ENCODE measurements at regions not wholly inside any gene's neighbourhood (a gene's known extent, or its start where the extent isn't known, plus 50 kb on each side); places are given as distances from the start of the nearest gene placed in this dataset.
"Not testable (repeated sequence)": the region's sequence is repeated elsewhere in the genome, so short reads cannot be mapped to it uniquely, and the experiment has no call there.

DNA sequence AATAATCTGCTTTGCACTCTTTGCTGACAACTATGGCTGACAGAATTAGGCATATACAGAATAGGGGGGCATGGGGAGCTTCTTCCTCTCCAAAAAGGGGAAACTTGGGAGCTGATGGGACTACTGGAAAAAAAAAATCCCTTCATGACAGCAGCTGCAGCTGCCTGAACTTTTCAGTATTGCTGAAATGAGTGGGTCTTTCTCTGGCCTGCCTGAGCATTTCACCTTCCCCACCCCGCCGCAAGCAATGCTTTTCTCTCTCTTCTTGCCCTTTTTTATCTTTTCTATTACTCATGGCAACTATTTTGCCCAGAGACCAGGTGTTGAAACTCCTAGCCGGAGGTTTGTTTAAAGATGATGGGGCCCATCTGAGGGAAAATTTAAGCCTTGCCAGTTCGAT lies 244.9 kb downstream of the SEMA3D start:
- no peaks in the 10 kb centered on the region for H3K27me3 Mint-ChIP-seq
- H3K4me1 Mint-ChIP-seq = no peaks in the 10 kb centered on the region
- no peaks in the 10 kb centered on the region for H3K36me3 Mint-ChIP-seq (ENCODE audit: low read depth)
- DNase-seq = no peak
- no peak for ATAC-seq
- H3K4me3 Mint-ChIP-seq = no peak overlapping the region
- no peaks in the 10 kb centered on the region for H3K9me3 Mint-ChIP-seq
- no peak overlapping the region for H3K27ac Mint-ChIP-seq

DNA sequence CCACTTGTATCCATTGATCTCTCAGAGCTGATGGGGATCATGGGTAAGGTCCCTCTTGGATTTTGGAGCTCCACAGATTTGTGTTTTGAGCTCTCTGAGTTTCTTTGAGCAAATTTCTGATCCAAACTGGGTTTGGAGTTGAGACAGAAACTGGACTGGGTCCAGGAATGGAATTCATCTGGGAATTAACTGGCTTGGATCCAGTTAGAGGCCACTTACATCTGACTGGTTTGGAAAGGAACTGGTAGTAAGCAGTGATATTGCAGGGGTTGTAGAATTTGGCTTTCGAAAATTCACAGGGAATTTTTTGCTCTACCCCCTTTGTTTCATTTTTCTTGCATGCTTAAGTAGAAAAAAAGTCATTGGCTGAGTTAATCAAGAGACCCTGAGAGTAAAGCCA lies 245.6 kb downstream of the SEMA3D start:
- no peak for ATAC-seq
- Mint-ChIP-seq H3K27me3 (no peaks in the 10 kb centered on the region), H3K4me1 (no peaks in the 10 kb centered on the region), H3K9me3 (no peaks in the 10 kb centered on the region), H3K36me3 (ENCODE audit: low read depth) (no peaks in the 10 kb centered on the region), H3K4me3 (no peak overlapping the region), H3K27ac (no peak overlapping the region)
- no peak for DNase-seq

DNA sequence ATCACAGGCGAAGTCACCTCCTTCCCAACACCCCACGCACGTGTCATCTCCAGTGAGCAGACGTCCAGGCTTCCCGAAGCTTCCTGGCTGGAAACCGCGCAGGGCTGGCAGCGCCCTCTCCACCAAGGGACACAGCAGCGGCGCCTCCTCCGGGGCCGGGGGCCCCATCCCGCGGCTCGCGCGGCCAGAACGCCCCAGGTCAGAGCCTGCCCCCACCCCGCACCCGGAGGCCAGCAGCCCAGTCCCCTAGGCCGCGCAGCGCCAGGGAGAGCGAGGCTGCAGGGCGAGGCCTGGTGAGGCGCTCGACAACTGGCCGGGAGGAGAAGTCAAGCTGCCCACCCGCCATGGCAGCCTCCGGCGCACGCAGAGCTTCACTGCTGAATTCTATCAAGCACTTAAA lies 247.0 kb downstream of the SEMA3D start:
- Mint-ChIP-seq H3K27ac (no peak overlapping the region), H3K36me3 (ENCODE audit: low read depth) (no peaks in the 10 kb centered on the region), H3K4me1 (no peaks in the 10 kb centered on the region), H3K4me3 (no peak overlapping the region), H3K27me3 (no peaks in the 10 kb centered on the region), H3K9me3 (no peaks in the 10 kb centered on the region)
- DNase-seq (no peak), ATAC-seq (no peak)

DNA sequence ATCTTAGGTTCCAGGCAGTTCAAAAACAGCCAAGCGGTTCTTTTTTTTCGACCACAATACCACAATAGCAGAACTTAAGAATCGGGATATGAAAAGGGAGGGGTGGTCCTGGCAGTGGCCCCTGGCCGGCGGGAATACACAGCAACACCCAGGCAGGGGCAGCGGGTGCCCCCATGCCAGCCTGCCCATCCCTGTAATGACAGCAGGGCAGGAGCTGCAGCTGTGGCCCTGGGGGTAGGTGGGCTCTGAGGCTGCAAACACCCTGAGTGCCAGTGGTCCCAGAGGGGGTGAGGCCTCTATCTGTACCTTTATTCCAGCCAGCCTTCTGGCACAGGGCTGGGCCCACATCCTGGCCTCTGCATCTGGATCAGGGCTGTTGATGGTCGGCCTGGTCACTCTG lies 247.4 kb downstream of the SEMA3D start:
- H3K27me3 Mint-ChIP-seq = no peaks in the 10 kb centered on the region
- no peak overlapping the region for H3K4me3 Mint-ChIP-seq
- no peak for DNase-seq
- no peak for ATAC-seq
- no peaks in the 10 kb centered on the region for H3K4me1 Mint-ChIP-seq
- no peaks in the 10 kb centered on the region for H3K36me3 Mint-ChIP-seq (ENCODE audit: low read depth)
- H3K9me3 Mint-ChIP-seq = no peaks in the 10 kb centered on the region
- no peak overlapping the region for H3K27ac Mint-ChIP-seq

DNA sequence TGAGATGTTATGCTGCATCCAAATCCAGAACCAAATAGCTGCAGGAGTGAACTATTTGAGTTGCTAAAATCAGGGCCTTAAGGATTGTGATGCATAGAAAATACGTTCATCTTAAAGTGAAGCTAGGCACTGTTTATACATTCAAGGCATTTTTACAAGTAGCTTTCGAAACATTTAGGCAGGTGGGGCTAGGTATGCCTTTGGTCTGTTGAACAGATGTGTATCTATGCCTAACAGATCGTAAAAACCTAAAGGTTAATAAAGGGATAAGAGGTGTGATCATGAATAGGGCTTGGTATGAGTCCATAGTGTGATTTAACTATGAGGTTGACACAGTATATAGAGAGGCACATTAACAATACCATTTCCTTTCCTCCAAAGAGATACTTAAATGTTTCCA lies 262.5 kb downstream of the SEMA3D start:
- Mint-ChIP-seq H3K36me3 (ENCODE audit: low read depth) (no peaks in the 10 kb centered on the region), H3K27me3 (no peaks in the 10 kb centered on the region), H3K9me3 (peaks cover 5% of the 10 kb centered on the region)

DNA sequence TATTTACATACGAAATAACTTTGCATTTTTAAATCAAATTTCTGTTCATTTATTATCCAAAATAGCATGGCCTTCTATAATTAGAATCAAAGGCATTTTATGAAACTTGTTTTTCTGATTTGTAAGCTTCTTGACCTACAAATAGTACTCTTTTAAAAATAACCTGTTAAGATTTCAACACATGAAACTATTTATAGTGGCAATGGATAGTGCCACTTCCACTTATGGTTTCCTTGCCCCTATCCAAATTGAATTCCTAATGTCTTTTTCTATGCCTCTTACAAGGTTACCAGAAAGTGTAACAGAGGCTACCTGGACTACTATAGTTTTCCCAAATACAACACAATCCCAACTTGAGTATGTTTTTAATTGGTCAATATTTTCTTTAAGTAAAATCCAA lies 263.5 kb downstream of the SEMA3D start:
- no peak for ATAC-seq

More for the DNA sequence above, 262.5 kb downstream of the SEMA3D start:
- Mint-ChIP-seq H3K27ac (no peak overlapping the region), H3K4me3 (no peak overlapping the region), H3K4me1 (no peaks in the 10 kb centered on the region)
- no peak for DNase-seq
- no peak for ATAC-seq

DNA sequence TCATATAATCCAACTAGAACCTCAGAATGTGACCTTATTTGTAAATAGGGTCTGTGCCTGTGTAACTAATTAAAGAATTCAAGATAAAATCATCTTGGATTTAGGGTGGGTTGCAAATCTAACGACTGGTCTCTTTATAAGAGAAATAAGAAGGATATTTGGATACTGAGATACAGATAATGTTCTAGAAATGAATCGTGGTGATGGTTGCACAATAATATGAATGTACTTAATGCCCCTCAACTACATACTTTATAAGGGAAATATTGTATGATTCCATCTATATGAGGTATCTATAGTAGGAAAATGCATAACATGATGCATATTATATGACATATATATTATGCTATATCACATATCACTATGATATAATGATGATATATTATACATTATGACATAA lies 265.7 kb downstream of the SEMA3D start:
- no peaks in the 10 kb centered on the region for H3K4me1 Mint-ChIP-seq
- DNase-seq = no peak
- H3K27ac Mint-ChIP-seq = no peak overlapping the region
- H3K9me3 Mint-ChIP-seq = peaks cover 5% of the 10 kb centered on the region
- H3K36me3 Mint-ChIP-seq (ENCODE audit: low read depth) = no peaks in the 10 kb centered on the region
- no peaks in the 10 kb centered on the region for H3K27me3 Mint-ChIP-seq
- ATAC-seq = no peak
- H3K4me3 Mint-ChIP-seq = no peak overlapping the region

More for the DNA sequence above, 263.5 kb downstream of the SEMA3D start:
- no peak for DNase-seq
- no peaks in the 10 kb centered on the region for H3K27me3 Mint-ChIP-seq
- H3K4me3 Mint-ChIP-seq = no peak overlapping the region
- no peaks in the 10 kb centered on the region for H3K4me1 Mint-ChIP-seq
- H3K36me3 Mint-ChIP-seq (ENCODE audit: low read depth) = no peaks in the 10 kb centered on the region
- H3K9me3 Mint-ChIP-seq = peaks cover 5% of the 10 kb centered on the region
- H3K27ac Mint-ChIP-seq = no peak overlapping the region

DNA sequence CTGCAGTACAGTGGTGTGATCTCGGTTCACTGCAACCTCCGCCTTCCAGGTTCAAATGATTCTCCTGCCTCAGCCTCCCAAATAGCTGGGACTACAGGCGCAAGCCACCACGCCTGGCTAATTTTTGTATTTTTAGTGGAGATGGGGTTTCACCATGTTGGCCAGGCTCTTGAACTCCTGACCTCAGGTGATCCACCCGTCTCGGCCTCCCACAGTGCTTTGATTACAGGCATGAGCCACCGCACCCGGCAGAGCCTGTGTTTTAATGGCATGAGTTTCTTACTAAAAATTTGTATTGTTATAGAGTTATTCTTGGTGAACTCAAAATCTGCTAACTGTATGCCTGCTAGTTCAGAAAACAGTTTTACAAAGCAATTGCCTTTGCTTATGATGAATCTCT lies 269.9 kb downstream of the SEMA3D start:
- H3K4me3 Mint-ChIP-seq; H3K27me3 Mint-ChIP-seq; H3K27ac Mint-ChIP-seq; DNase-seq; ATAC-seq; H3K9me3 Mint-ChIP-seq; H3K36me3 Mint-ChIP-seq (ENCODE audit: low read depth); H3K4me1 Mint-ChIP-seq: not testable (repeated sequence)

DNA sequence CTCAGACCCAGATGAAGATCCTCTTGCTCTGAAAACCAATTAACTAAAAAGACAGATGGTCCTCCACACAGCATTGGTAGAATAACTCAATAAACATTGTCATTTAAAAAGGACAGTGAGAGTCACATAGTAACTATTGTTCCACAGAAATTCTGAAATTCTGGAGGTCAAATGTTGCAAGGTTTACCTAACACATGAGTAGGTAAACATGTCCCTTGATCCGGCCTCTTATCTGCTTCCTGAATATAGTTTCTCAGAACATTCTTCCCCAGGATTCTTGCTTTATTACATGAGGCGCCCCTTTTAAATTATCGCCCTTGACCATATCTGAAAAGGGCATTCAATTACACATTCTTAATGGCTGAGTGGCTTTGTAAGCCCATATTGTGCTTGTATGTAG lies 270.7 kb downstream of the SEMA3D start:
- Mint-ChIP-seq H3K4me3 (no peak overlapping the region), H3K27ac (no peak overlapping the region), H3K9me3 (no peaks in the 10 kb centered on the region), H3K36me3 (ENCODE audit: low read depth) (no peaks in the 10 kb centered on the region), H3K4me1 (no peaks in the 10 kb centered on the region), H3K27me3 (no peaks in the 10 kb centered on the region)
- no peak for DNase-seq
- no peak for ATAC-seq

DNA sequence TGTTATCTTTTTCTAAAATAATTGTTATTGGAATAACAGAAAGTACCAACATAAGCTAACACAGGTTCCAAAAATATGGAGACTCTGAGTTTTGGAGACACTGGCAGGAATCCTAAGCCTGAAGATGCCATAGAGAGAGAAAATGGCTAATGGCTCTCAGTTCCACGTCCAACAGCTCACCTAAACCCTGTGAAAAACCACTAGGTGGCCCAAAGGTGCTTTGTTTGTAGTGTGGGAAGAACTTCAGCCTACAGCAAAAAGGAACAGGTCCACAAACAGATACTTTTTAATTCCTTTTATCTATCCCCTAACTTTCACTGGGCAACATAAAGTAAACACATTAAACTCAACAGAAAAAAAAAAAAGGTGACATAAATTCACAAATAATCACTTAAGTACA lies 272.3 kb downstream of the SEMA3D start:
- no peak for DNase-seq
- Mint-ChIP-seq H3K27ac (no peak overlapping the region), H3K4me3 (no peak overlapping the region), H3K27me3 (no peaks in the 10 kb centered on the region), H3K9me3 (no peaks in the 10 kb centered on the region), H3K36me3 (ENCODE audit: low read depth) (no peaks in the 10 kb centered on the region), H3K4me1 (no peaks in the 10 kb centered on the region)
- no peak for ATAC-seq

DNA sequence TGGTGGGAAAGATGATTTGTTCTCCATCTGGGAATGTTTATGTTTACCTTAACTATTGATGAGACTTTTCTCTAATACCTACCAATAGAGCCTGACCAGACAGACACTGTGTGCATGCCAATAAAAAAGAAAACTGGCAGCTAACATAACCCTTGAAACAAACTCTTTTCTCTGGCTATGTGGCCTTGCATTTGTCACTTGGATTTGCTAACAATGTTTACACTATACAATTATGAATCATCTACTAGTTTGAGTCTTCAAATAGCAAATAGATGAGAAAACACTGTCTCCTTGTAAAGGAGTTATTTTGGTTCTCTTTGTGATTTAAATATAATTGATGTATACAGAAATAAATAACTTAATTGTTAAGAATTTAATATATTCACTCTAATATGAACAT lies 273.1 kb downstream of the SEMA3D start:
- no peaks in the 10 kb centered on the region for H3K4me1 Mint-ChIP-seq
- H3K9me3 Mint-ChIP-seq = no peaks in the 10 kb centered on the region
- H3K27me3 Mint-ChIP-seq = no peaks in the 10 kb centered on the region

DNA sequence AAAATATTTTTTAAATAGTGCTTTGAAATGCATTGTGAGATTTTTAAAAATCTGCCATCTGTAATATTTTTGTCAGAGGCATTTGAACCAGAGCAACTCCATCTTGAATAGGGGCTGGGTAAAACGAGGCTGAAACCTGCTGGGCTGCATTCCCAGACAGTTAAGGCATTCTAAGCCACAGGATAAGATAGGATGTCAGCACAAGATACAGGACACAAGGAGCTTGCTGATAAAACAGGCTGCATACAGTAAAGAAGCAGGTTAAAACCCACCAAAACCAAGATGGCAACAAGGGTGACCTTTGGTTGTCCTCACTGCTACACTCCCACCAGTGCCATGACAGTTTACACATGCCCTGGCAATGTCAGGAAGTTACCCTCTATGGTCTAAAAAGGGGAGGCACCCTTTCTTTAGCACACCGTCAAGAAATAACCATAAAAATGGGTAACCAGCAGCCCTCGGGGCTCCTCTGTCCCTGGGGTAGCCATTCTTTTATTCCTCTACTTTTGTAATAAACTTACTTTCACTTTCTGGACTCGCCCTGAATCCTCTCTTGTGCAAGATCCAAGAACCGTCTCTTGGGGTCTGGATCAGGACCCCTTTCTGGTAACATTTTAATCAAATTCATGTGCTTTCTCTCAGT lies 273.7 kb downstream of the SEMA3D start:
- Mint-ChIP-seq H3K27ac (no peak overlapping the region), H3K27me3 (no peaks in the 10 kb centered on the region), H3K4me3 (no peak overlapping the region), H3K9me3 (no peaks in the 10 kb centered on the region), H3K4me1 (no peaks in the 10 kb centered on the region), H3K36me3 (ENCODE audit: low read depth) (no peaks in the 10 kb centered on the region)
- no peak for DNase-seq
- ATAC-seq = no peak

More for the DNA sequence above, 273.1 kb downstream of the SEMA3D start:
- H3K27ac Mint-ChIP-seq = no peak overlapping the region
- no peak for ATAC-seq
- no peak for DNase-seq
- H3K36me3 Mint-ChIP-seq (ENCODE audit: low read depth) = no peaks in the 10 kb centered on the region
- no peak overlapping the region for H3K4me3 Mint-ChIP-seq

DNA sequence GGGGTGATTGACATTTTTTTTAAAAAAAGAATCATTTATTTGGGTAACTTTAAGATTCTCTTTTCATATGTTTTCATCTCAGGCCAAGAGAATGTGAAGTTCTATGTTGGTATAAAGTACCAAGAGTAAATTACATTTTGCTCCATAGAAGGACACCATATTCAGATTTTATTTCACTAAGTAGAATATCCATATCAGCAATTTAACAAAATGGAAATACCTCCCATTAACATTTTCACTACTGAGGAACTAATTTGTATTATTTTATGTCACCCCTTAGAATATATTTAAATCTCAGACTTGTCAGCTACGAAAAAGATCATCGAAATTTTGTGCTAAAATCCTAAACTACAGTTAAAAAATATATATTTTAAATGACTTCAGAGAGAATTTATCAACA lies 274.3 kb downstream of the SEMA3D start:
- DNase-seq (no peak), ATAC-seq (no peak)
- Mint-ChIP-seq H3K27ac (no peak overlapping the region), H3K4me1 (no peaks in the 10 kb centered on the region), H3K4me3 (no peak overlapping the region), H3K27me3 (no peaks in the 10 kb centered on the region), H3K9me3 (no peaks in the 10 kb centered on the region), H3K36me3 (ENCODE audit: low read depth) (no peaks in the 10 kb centered on the region)

DNA sequence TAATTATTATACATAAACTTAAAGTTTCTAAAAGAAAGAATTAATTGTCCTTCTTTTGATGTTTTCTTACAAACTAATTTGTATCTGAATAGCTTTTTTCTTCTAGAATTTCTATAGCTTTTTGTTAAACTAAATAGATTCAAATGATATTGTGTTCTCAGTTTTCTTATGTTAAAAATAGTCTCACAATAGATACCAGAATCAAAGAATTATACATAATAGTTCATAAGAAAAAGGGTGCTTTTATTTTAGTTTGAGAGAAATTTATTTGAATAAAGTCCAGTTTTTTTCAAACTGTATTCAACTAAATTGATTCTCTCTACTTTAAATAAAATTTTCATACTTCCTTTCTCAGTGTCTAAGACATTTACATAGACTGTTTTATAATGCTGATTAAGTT lies 274.8 kb downstream of the SEMA3D start:
- Mint-ChIP-seq H3K27me3 (no peaks in the 10 kb centered on the region), H3K9me3 (no peaks in the 10 kb centered on the region), H3K4me3 (no peak overlapping the region), H3K4me1 (no peaks in the 10 kb centered on the region), H3K27ac (no peak overlapping the region), H3K36me3 (ENCODE audit: low read depth) (no peaks in the 10 kb centered on the region)
- ATAC-seq (no peak), DNase-seq (no peak)

DNA sequence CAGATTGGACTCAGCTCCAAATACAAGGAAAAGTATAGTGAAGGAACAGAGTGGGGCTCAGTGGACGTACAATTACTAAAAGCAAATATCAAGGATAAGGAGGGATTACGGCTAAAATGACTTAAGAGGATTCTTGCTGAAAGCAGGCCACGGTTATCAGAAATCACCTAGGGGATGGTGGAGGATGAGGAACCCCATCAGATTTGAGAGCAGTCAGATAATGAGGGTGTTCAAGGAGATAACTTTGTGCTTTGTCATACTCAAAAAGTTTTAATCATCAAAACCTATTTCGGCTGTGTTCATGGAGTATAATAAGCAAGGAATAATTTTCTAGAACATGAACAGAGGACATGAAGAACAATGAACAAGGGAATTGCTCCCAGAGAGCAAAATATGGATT lies 275.8 kb downstream of the SEMA3D start:
- ATAC-seq = no peak
- no peak overlapping the region for H3K4me3 Mint-ChIP-seq

DNA sequence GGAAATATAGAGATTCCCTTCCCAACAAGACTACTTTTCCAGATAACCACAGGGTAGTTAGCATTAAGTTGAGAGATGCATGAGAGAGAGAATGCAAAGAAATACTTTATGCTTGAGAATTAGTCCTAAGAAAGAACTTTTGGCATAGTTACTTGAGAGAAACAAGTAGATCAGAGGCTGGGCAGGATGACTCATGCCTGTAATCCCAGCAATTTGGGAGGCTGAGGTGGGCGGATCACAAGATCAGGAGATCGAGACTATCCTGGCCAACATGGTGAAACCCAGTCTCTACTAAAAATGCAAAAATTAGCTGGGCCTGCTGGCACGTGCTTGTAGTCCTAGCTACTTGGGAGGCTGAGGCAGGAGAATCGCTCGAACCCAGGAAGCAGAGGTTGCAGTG lies 276.5 kb downstream of the SEMA3D start:
- H3K9me3 Mint-ChIP-seq; ATAC-seq; DNase-seq; H3K27ac Mint-ChIP-seq; H3K27me3 Mint-ChIP-seq; H3K36me3 Mint-ChIP-seq (ENCODE audit: low read depth); H3K4me1 Mint-ChIP-seq; H3K4me3 Mint-ChIP-seq: not testable (repeated sequence)

More for the DNA sequence above, 275.8 kb downstream of the SEMA3D start:
- H3K4me1 Mint-ChIP-seq = no peaks in the 10 kb centered on the region
- no peak overlapping the region for H3K27ac Mint-ChIP-seq
- no peaks in the 10 kb centered on the region for H3K36me3 Mint-ChIP-seq (ENCODE audit: low read depth)
- H3K27me3 Mint-ChIP-seq = no peaks in the 10 kb centered on the region
- H3K9me3 Mint-ChIP-seq = no peaks in the 10 kb centered on the region
- DNase-seq = no peak

All from activated naive CD8-positive, alpha-beta T cell treated with anti-CD3 and anti-CD28 coated beads, Interleukin-2, amount 50 U/mL, for 24 hours (primary cell).